Nucleus accumbens (tissue), 56 donors: ENCODE measurements at regions not wholly inside any gene's neighbourhood (a gene's known extent, or its start where the extent isn't known, plus 50 kb on each side); places are given as distances from the start of the nearest gene placed in this dataset.

Source experiments
- DNase-seq, 56 donors: peaks; one replicate each; lab custom pipeline; 2025; lab: John Stamatoyannopoulos, UW

DNA sequence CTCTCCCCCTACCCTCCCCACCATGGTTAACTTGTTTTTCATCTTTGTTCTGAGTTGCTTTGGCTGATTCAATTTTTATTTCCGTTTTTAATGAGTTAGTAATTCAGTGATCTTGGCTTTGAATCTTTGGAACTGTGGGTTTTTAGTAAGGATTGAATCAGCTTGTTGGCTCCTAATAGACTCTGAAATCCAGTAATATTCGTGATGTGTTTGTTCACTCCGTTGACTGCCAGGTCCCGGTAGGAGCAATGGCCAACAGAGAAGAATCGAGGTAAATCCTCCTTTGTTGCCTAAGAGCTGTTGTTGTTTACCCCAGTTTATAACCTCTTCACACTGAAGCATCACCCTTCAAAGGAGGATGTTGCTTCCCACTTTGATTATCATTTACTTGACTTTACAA, 92.7 kb downstream of the PCSK1 start:
- no peak for DNase-seq

DNA sequence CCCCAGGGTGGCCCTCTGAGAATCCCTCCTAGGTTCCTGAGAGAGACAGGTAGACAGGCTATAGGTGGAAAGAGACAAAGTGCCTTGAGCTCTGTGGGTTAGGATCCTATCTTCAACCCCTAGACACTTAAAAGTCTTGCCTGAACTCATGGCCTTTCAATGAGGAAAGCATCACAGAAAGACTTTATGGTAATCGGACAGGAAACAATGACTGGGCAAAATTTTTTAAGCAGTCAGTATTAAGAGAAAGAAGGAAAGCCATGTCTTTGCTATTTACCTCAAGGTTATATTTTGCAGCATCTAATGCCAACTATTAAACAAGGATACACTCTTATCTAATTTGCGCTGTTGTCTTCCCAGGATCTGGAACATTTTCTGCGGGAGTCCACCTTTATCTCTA, 93.2 kb downstream of the PCSK1 start:
- DNase-seq = no peak

GRCh38 chr5:96338624-96339415, 94.2 kb downstream of the PCSK1 start:
- DNase-seq = peak in 11 of 56 donors; percentile 2 to 21 (median 10)

DNA sequence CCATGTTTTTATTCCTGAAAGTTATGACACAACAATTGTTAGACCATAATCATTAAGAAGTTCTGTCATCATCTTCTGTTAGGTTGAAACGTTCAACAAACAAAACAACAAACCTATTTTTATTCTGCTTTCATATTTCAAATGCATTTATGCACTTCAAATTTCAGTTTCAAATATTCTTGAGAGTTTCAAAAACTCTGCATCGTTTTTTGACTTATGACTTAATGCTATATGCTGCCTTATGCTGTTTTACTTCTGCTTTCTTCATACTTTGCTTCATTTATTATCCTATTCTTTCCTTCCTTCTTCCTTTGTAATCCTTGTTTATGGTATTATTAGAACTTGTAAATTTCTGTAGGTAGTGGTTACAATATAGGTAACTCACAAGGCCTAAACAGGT, 95.0 kb downstream of the PCSK1 start:
- DNase-seq = no peak

GRCh38 chr5:96337048-96337781, 95.8 kb downstream of the PCSK1 start:
- DNase-seq = no peak

DNA sequence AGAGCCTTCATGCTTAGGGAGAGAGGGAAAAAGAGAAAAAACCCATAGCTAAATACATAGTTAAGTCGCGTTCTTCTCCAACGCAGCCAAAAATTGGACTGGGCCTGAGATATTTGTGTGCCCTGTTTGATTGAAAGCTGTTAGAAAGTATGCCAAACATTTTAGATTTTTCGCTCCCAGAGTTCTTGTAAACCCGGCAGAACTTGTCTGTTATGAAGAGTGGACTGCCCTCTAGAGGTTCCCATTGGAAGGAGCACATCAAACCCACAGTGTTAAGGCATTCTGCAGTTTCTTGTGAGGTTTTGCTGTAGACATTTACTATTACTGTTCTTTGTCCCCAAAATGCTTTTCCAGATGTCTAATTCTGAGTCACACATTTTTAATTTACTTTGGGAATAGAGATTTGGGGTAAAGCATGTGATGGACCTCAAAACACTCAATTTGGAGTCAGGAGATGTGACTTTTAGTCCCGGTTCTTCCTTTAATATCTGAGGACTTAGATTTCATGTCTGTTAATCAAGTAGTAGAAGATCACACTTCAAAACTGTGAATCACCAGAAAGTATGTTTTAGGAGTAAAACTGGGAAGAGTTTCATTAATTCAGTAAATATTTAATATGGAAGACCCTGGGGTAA, 96.6 kb downstream of the PCSK1 start:
- peak in 45 of 56 donors; percentile 2 to 83 (median 50) for DNase-seq

DNA sequence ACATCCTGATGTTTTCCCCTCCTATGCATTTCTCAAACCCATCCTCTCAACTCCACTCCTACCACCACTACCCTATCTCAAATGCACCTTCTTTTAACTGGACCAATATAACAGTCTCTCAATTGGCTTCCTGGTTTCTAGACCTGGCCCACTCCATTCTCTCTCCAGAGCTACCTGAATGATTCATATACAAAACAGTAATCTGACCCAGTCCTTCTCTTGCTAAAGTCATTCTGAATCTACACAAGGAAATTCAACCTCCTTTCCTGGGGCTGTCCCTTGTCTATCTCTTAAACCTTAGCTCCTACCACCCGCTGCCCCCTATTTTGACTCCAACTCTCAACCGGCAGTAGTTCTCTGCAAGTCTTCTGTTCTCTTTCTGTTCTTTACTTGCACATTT, 97.2 kb downstream of the PCSK1 start:
- no peak for DNase-seq

- no peak for DNase-seq
These were observed 99.7 kb downstream of the PCSK1 start for GRCh38 chr5:96333391-96333790.

GRCh38 chr5:96332535-96333366, 100.3 kb downstream of the PCSK1 start:
- peak in 1 of 56 donors; percentile 3 for DNase-seq

DNA sequence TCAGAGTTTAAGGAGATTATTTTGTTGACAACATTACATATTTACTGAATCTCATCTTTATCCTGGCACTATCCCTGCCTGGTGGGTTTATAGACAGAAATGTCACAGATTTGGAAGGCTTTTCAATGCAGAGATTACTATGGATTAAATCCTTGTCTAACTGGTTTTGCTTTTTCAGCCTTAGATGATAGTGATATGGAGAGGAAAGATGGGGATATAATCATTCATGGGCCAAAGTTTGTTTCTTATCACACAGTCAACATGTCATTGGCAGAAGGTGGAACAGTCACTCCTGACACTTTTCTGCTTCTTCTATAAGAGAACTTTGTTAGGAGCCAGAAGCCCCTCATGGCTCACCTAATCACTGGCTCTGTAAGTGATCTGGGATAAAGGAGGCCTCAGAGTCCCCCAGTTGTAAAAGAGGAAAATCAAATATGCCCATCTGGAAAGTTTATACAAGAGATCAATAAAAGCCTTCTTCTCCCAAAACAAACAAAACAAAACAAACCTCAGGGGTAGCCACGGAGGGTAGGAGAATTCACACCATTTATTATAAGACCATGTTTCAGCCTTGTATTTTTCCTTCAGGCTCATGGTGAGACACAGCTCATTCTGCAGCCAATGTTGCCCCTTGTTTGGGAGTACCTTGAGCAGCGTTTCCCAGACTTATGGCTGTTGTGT, 101.2 kb downstream of the PCSK1 start:
- no peak for DNase-seq

GRCh38 chr5:96331210-96331609, 101.8 kb downstream of the PCSK1 start:
- no peak for DNase-seq

- DNase-seq = no peak
These were observed 102.4 kb downstream of the PCSK1 start for GRCh38 chr5:96330530-96331140.

DNA sequence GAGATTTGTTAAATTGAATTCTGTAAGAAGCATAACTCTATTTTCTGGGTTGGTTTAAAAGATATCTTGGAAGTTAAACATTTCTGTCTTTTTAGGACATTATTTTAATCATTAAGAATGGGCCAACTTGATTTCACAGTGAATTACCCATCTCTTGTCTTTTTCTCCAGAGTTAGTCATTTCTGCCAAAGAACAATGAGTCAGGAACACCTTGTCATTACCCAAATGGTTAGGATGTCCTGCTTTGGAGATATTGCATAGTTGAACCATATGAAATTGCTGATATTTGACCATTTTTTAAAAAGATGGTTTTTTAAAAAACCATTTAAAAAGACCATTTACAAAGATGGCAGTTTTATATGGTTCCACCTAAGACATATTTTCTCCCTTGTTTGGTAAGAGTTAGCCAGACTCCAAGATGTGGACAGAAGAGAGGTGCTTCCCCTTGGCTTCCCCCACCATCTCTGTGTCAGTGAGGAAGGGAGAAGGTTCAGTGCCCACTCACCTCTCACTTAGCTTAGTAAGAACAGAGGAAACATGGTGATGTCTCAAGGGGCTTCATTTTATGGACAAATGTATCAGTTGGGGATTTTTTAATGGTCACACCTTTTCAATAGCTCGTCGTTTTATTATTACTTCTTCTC, 103.0 kb downstream of the PCSK1 start:
- no peak for DNase-seq

DNA sequence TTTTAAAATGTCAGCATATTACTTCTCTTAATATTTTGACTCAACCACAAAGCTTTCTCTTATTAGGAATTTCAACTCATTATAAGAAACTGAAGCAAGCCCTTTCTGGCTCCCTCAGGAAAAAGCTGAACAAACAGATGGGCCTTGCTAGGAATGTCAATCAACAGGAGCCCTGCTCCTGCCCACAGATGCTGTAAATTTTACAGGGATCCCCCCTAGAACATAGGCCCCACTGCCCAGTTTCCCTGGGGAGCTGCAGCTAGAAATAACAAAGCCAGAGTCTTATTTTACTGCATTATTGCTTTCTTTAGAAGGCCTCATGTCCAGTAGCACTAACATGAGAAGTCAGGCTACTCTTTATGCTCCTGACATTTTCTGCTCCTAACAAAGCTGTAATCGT, 103.8 kb downstream of the PCSK1 start:
- no peak for DNase-seq

GRCh38 chr5:96327722-96328121, 105.3 kb downstream of the PCSK1 start:
- no peak for DNase-seq

DNA sequence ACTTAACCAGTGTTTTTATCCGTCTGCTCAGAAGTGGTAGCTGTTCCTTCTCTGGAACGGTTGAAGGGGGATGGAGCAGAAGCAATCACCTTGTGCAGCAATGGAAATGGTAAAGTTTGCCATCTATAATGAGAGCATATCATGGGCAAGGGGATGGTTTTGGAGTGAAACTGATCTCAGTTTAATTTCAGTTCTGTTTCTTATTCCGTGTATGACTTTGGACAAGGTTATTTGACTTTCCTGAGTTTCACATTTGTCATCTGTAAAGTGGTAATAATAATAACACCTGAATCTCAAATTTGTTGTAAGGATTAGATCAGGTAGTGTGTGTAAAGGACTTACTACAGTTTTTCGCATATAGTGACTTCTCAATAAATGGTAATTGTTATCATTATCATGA, 106.1 kb downstream of the PCSK1 start:
- no peak for DNase-seq

GRCh38 chr5:96324708-96325107, 108.3 kb downstream of the PCSK1 start:
- no peak for DNase-seq

DNA sequence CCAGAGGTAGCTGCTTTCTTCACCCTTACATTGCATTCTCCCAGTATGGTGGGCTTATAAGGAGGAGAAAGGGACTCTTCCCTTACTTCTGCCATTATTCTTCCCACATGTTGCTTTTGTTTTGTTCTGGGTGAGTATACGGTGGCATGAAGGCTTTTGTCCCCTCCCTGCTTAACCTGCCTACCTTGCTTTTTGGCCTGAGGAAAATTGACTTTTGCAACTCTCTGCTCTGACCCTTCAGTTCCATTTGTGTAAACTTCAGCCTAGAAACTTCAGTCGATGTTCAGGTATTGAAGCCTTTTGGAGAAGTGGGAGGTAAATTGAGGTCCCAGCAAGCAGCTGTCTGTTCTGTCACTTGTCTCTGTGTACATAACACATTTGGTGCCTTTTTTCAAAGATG, 110.2 kb downstream of the PCSK1 start:
- DNase-seq = no peak

- DNase-seq = no peak
These were observed 110.8 kb downstream of the PCSK1 start for GRCh38 chr5:96322217-96322616.
